Activated CD4-positive, alpha-beta T cell treated with anti-CD3 and anti-CD28 coated beads, Interleukin-2, amount 10 ng/mL, durations not matched to agents 7 days and 5 days (primary cell): ENCODE measurements at regions not wholly inside any gene's neighbourhood (a gene's known extent, or its start where the extent isn't known, plus 50 kb on each side); places are given as distances from the start of the nearest gene placed in this dataset.
A peak's percentile ranks its signal among the peaks of the same experiment; 100 is the strongest.

ENCODE experiments used
- CTCF ChIA-PET: fragments of 350-600 bp; sonication (Branson Sonifier 250); formaldehyde crosslinking; loops from one replicate; lab custom pipeline; 2021; ENCODE audit warnings: antibody characterized with exemption; lab: Charles Lee
- POLR2A ChIA-PET: fragments of 350-600 bp; sonication (Branson Sonifier 250); formaldehyde crosslinking; loops from one replicate; lab custom pipeline; 2021; ENCODE audit warnings: antibody characterized with exemption; lab: Charles Lee
- DNase-seq: peaks from one replicate; pipeline ENCODE4 v3.0.0-alpha.2; 2020
- H3K27ac Mint-ChIP-seq: one replicate; pipeline ENCODE4 v1.8.0; 2021; ENCODE audit warnings: mild to moderate bottlenecking, moderate library complexity, mixed read lengths
- H3K27me3 Mint-ChIP-seq: one replicate; pipeline ENCODE4 v1.8.0; 2021; ENCODE audit warnings: mixed read lengths
- H3K36me3 Mint-ChIP-seq: one replicate; pipeline ENCODE4 v1.8.0; 2021; ENCODE audit warnings: low read depth, mixed read lengths
- H3K4me1 Mint-ChIP-seq: one replicate; pipeline ENCODE4 v1.8.0; 2021; ENCODE audit warnings: mixed read lengths
- H3K4me3 Mint-ChIP-seq: one replicate; pipeline ENCODE4 v1.8.0; 2021; ENCODE audit warnings: mild to moderate bottlenecking, moderate library complexity, mixed read lengths
- H3K9me3 Mint-ChIP-seq: one replicate; pipeline ENCODE4 v1.8.0; 2021; ENCODE audit warnings: mixed read lengths

DNA sequence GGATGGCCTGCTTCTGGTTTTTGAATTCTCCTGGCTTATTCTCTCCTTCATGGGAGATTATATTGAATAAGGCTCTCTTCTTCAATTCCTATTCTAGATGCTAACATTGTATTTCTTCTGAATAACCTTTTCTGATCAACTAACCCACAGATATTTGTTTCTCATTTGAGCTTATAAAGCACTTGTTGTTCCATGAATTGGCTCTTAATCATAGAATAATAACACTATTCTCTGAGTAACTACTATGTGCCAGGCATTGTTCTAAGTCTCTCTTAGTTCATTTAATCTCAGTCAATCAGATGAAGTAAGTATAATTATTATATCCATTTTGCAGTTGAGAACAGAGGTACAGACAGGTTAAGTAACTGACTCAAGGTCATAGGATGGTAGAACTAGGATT is 136.3 kb upstream of the MLIP start:
- no peaks in the 10 kb centered on the region for H3K9me3 Mint-ChIP-seq
- H3K4me3 Mint-ChIP-seq = no peak overlapping the region
- no peaks in the 10 kb centered on the region for H3K36me3 Mint-ChIP-seq
- no peak overlapping the region for H3K27ac Mint-ChIP-seq
- CTCF ChIA-PET = no interaction called here
- no peak for DNase-seq
- H3K4me1 Mint-ChIP-seq = no peaks in the 10 kb centered on the region
- no peaks in the 10 kb centered on the region for H3K27me3 Mint-ChIP-seq
- POLR2A ChIA-PET = no interaction called here

DNA sequence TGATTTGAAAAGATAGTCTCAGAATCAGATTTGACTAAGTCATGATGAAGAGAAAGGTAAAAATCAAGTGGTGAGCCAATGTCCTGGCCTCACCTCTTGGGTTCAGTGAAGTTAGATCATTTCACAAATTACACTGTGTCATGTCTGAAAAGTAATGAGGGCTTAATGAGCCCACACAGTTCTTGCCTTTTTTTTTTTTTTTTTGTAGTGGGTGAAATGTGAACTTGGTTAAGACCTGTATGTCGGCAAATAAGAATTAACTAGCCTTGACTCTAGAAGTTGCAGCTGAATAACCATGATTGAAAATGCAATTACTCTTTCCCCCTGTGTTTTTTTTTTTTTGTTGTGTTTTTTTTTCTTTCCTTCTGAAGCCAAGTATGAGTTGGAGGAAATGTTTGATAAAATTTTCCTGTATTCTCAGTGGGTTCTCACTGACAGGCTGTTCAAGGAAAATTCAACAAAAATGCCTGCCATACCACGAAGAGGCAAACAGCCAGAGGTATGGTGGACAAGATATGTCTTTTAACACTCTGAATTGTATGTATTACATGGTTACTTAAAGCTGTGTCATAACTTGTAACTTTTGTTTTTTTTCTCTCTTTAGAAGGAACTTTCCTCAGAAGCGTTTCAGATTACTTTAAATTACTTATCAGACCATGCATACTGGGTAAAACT is 135.2 kb upstream of the MLIP start:
- Mint-ChIP-seq H3K4me1 (no peaks in the 10 kb centered on the region), H3K9me3 (no peaks in the 10 kb centered on the region), H3K36me3 (no peaks in the 10 kb centered on the region), H3K27me3 (no peaks in the 10 kb centered on the region), H3K27ac (no peak overlapping the region), H3K4me3 (no peak overlapping the region)
- POLR2A ChIA-PET = no interaction called here
- CTCF ChIA-PET = no interaction called here
- DNase-seq = no peak

DNA sequence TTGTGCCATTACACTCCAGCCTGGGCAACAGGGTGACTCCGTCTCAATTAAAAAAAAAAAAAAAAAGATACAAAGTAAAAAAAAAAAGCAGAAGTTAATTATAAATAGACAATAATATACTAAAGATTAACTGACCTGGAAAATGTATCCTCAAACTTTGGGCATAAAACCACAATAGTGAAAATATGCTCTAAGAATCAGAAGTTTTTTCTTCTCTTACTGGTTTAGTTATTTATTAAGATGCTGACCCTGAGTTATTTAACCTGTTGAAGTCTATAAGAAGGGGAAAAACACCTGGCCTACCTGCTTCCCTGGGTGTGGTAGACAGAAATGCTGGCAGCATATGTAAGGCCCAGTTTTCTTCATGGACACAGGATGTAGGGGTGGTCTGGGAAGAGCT is 133.7 kb upstream of the MLIP start:
- no peak for DNase-seq
- H3K27me3 Mint-ChIP-seq = no peaks in the 10 kb centered on the region
- H3K4me3 Mint-ChIP-seq = no peak overlapping the region
- ChIA-PET POLR2A (no interaction called here), CTCF (no interaction called here)
- H3K4me1 Mint-ChIP-seq = no peaks in the 10 kb centered on the region
- no peak overlapping the region for H3K27ac Mint-ChIP-seq
- no peaks in the 10 kb centered on the region for H3K36me3 Mint-ChIP-seq
- H3K9me3 Mint-ChIP-seq = no peaks in the 10 kb centered on the region

DNA sequence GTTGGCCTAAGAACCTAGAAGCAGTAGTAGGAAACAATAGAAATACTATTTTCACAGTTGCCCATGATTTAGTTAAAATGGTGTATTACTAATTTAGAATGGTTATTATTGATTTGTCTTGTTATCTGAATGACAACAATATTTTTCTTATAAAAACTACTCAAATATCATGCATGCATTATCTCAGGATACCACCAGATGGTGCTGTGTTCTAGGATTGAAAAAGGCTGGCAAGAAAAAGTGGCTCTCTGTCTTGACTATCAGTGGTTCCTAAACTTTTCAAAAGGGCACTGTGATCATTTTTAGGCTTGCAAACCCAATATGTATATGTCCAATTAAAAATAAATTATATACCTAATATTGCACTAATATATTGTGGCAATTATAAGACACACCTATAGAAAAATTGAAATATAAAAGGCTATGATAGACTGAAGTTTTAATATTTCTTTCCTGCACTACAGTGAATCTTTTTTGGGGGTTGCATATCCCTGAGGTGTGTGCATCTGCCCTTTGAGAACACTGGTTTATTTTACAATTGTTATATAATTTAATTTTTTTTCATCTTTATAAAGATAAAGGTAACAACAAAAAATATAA is 131.7 kb upstream of the MLIP start:
- peak; percentile 29 for DNase-seq
- H3K36me3 Mint-ChIP-seq = no peaks in the 10 kb centered on the region
- H3K4me1 Mint-ChIP-seq = no peaks in the 10 kb centered on the region

DNA sequence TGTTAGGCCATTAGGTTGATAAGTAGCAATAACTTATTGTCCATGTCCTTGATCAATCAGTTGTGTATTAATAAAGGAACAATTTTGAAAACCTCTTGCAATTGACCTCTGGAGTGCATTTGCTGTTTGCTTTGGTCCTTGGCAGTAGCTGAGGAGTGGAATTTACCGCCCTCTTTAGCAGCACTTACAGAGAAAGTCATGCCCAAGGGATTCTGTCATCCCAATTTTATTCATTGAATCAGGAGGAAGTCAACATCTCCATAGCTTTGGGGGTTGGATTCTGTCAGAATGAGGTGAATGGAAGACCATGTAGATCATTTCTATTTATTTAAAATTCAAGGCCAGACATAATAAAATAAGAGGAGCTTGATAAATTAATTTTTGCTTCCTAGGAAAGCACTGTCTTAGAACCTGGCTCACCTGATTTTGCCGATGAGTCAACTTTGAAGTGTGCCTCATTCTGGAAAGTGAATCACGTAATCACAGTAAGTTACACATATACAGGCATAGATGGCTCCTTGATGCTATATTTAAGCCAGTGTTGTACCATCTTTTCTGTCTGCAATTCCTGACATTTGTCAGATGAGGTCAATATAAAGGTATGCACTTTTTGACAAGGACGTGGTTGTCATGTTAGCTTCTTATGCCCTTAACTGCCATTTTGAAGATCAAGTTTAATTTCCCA is 128.7 kb upstream of the MLIP start:
- H3K36me3 Mint-ChIP-seq = no peaks in the 10 kb centered on the region
- DNase-seq = no peak
- no peaks in the 10 kb centered on the region for H3K4me1 Mint-ChIP-seq
- POLR2A ChIA-PET = no interaction called here
- H3K27me3 Mint-ChIP-seq = no peaks in the 10 kb centered on the region
- H3K27ac Mint-ChIP-seq = no peak overlapping the region
- no peaks in the 10 kb centered on the region for H3K9me3 Mint-ChIP-seq
- CTCF ChIA-PET = no interaction called here
- H3K4me3 Mint-ChIP-seq = no peak overlapping the region

More for the DNA sequence above, 131.7 kb upstream of the MLIP start:
- Mint-ChIP-seq H3K27ac (no peak overlapping the region), H3K9me3 (no peaks in the 10 kb centered on the region), H3K4me3 (no peak overlapping the region), H3K27me3 (no peaks in the 10 kb centered on the region)
- ChIA-PET POLR2A (no interaction called here), CTCF (no interaction called here)

DNA sequence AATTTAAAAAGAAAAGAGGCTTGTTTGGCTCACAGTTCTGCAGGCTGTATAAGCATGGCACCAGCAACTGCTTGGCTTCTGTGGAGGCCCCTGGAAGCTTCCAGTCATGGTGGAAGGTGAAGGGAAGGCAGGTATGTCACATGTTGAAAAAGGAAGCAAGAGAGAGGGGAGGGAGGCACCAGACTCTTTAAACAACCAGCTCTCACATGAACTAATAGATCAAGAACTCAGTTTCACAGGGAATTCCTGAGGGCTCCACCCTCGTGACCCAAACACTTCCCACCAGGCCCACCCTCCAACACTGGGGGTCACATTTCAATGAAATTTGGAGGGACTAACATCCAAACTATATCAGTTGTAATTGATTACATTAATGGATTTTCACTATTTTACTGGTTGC is 127.9 kb upstream of the MLIP start:
- Mint-ChIP-seq H3K4me3 (no peak overlapping the region), H3K27ac (no peak overlapping the region), H3K9me3 (no peaks in the 10 kb centered on the region), H3K36me3 (no peaks in the 10 kb centered on the region), H3K4me1 (no peaks in the 10 kb centered on the region), H3K27me3 (no peaks in the 10 kb centered on the region)
- ChIA-PET POLR2A (no interaction called here), CTCF (no interaction called here)
- no peak for DNase-seq

DNA sequence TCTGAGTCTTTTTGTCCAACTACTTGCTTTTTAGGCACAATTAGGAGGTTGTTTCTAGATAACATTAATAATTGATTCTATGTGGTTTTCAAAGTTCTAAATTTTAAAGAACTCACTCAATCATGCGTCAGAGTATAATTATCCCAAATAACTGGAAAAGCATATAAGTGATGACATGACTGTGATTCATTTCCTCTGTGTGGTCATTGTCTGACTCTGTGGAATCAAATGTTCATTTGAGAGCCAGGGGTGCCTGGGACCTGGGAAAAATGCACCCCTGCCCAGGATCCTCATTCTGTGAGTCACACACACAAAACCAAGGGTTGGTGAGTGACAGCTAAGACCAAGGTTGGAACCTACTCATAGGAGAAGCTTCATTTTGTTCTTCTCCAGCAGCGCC is 127.1 kb upstream of the MLIP start:
- ChIA-PET POLR2A (no interaction called here), CTCF (no interaction called here)
- no peak overlapping the region for H3K27ac Mint-ChIP-seq
- no peak for DNase-seq
- H3K4me3 Mint-ChIP-seq = no peak overlapping the region
- H3K36me3 Mint-ChIP-seq = no peaks in the 10 kb centered on the region
- no peaks in the 10 kb centered on the region for H3K27me3 Mint-ChIP-seq
- no peaks in the 10 kb centered on the region for H3K4me1 Mint-ChIP-seq
- H3K9me3 Mint-ChIP-seq = no peaks in the 10 kb centered on the region

DNA sequence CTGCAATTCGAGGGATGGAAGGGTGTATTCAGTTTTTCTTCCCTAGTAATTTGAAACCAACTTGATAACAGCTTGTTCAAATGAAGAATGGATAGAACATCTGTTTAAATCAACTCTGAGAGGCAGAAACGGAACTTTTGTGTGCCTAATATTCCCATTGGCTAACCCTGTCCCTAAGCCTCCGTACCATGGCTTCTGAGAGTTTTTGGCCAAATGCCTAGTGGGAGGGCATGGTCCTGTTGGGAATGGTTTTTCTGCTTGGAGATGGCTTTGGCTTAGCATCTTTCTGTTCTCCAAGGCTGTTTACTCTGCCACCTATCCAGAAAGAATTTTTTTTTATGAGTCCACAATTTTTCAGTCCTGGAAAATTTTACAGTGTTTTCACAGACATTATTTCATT is 126.7 kb upstream of the MLIP start:
- no peaks in the 10 kb centered on the region for H3K27me3 Mint-ChIP-seq
- ChIA-PET POLR2A (no interaction called here), CTCF (no interaction called here)

DNA sequence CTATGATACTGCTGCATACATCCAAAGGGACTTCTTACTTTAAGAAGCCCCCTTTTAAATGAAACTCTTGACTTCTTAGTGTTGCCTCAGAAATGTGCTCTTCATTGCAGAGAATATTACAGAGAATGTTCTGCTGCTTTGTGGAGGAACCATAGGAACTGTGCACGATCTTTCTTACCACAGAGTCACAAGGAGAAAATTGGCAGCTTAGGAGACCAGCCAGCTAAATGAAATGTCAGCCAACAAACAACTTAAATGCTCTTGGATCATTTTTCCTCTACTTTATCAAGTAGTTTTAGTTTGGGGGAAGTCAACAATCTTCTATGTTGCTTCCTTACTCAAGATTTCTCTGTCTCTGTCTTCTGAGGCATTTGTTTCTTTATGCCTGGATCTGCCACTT is 125.9 kb upstream of the MLIP start:
- DNase-seq = no peak
- H3K4me1 Mint-ChIP-seq = no peaks in the 10 kb centered on the region
- ChIA-PET POLR2A (no interaction called here), CTCF (no interaction called here)
- peaks cover under 1% of the 10 kb centered on the region for H3K27me3 Mint-ChIP-seq
- no peak overlapping the region for H3K4me3 Mint-ChIP-seq
- no peaks in the 10 kb centered on the region for H3K36me3 Mint-ChIP-seq
- no peaks in the 10 kb centered on the region for H3K9me3 Mint-ChIP-seq
- no peak overlapping the region for H3K27ac Mint-ChIP-seq

More for the DNA sequence above, 126.7 kb upstream of the MLIP start:
- Mint-ChIP-seq H3K4me1 (no peaks in the 10 kb centered on the region), H3K4me3 (no peak overlapping the region), H3K27ac (no peak overlapping the region), H3K36me3 (no peaks in the 10 kb centered on the region), H3K9me3 (no peaks in the 10 kb centered on the region)
- no peak for DNase-seq

DNA sequence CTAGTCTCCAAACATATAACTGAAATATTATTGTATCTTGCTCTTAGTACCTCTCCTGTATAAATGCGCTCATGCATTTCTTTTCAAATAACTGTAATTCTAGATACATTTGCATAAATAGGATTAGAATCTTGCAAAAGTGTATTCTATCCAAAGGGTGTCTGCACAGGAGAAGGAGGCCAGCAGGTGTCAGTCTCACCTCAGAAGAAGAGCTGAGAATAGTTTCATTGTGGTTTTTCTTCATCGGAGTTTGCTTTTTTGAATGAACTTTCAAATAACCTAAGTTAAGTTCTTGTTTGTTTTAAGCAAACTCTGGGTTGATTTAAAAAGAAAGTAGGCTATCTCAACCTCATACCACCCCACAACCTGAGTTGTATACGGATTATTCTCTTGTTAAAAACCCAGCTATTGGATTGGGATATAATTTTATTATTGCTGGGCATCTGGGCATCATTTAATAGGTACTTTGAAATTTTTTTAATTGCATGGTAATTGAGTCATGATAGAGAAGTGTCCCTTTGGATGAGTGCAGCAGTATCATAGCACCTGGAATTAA is 125.0 kb upstream of the MLIP start:
- POLR2A ChIA-PET = no interaction called here
- Mint-ChIP-seq H3K27me3 (peaks cover 2% of the 10 kb centered on the region), H3K9me3 (no peaks in the 10 kb centered on the region), H3K4me3 (no peak overlapping the region), H3K36me3 (no peaks in the 10 kb centered on the region), H3K4me1 (no peaks in the 10 kb centered on the region), H3K27ac (no peak overlapping the region)
- CTCF ChIA-PET = interaction anchor here (0.6 to 1.9 kb wide), 2 partner anchors 10 to 15 kb away, joined by 3 to 7 read pairs; no protein-coding TSS in a partner anchor
- DNase-seq = peak; percentile 7

DNA sequence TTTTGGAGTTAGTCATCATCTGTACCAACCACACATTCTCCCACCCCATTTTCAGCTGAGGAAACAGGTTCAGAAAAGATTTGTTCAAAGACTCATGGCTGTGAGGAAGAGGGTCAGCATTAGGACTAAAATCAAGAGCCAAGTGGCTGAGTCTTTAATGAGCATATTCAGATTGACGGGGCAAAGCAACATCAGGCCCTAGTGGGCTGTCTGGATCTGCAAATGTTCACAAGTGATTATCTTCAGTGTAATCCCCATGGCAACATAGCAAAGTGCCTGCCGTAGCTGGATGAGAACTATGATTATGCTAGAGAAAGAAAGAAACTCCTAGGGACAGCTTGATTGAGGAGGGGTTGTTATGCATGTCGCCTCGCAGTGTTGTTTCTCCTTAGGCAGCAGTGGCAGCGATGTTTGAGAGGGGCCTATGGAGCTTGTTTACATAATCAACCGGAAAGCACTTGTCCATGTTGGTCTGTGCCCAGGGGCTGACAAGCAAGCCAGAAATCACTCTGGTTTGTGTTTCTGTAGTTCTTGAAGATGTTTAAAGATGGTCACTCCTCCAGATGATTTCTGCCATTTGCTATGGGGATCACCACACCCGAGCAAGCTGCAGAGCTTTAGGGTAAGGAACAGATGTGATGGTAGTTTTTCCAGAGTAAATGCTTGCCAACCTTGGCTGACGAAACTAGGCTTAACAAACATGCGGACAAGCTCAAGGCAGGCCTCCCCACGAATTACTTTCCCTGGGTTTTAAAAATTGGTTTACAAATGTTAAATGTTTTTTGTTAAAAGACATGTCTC is 124.3 kb upstream of the MLIP start:
- peaks cover 2% of the 10 kb centered on the region for H3K27me3 Mint-ChIP-seq
- H3K9me3 Mint-ChIP-seq = no peaks in the 10 kb centered on the region
- ChIA-PET CTCF (interaction anchor here (0.6 to 1.9 kb wide), 2 partner anchors 9 to 15 kb away, joined by 3 to 7 read pairs; no protein-coding TSS in a partner anchor), POLR2A (no interaction called here)
- H3K4me1 Mint-ChIP-seq = no peaks in the 10 kb centered on the region
- DNase-seq = no peak
- H3K27ac Mint-ChIP-seq = no peak overlapping the region
- H3K4me3 Mint-ChIP-seq = no peak overlapping the region
- H3K36me3 Mint-ChIP-seq = no peaks in the 10 kb centered on the region

DNA sequence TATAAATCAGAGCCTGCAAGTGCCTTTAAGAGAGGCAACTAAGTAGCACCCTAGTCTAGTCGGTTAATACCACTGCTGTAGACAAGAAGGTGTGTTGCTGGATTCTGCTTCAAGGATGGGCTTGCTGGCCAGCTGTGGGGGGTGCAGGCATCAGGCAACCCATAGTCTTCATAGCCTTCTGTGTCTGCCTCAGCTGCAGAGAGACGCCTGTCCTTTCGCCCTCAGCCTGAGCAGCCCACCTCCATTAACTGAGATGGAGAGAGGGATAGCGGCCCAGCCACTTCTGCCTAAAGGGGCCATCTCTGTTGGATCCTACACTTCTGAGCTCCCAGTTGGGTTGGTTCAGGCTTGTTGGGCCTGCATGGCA is 123.7 kb upstream of the MLIP start:
- POLR2A ChIA-PET = no interaction called here
- CTCF ChIA-PET = interaction anchor here (1.9 kb wide), 1 partner anchor 9 kb away, joined by 7 read pairs; no protein-coding TSS in a partner anchor
- no peaks in the 10 kb centered on the region for H3K36me3 Mint-ChIP-seq

DNA sequence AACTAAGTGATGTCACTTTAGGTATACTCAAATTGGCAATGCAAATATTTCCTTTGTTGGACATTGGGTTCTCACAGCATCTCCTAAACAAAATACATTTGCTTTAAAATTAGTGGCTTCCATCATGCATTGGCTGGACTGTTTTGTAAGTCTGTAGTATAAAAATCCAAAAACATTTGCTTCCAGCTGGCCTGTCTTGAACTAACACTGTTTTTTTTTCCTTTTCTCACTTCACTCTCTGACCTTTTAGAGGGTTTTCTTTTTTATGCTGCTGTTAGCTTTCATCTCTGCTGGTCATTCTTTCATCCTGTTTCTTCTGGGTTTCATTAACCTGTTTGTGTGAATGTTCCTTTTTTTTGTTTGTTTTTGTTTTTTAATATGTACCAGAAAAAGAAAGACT is 121.7 kb upstream of the MLIP start:
- no peaks in the 10 kb centered on the region for H3K4me1 Mint-ChIP-seq
- H3K27me3 Mint-ChIP-seq = peaks cover 2% of the 10 kb centered on the region
- ChIA-PET POLR2A (no interaction called here), CTCF (no interaction called here)
- H3K4me3 Mint-ChIP-seq = no peak overlapping the region
- no peak for DNase-seq
- no peaks in the 10 kb centered on the region for H3K36me3 Mint-ChIP-seq
- H3K9me3 Mint-ChIP-seq = no peaks in the 10 kb centered on the region
- H3K27ac Mint-ChIP-seq = no peak overlapping the region

More for the DNA sequence above, 123.7 kb upstream of the MLIP start:
- peaks cover 2% of the 10 kb centered on the region for H3K27me3 Mint-ChIP-seq
- H3K9me3 Mint-ChIP-seq = no peaks in the 10 kb centered on the region
- no peak for DNase-seq
- H3K4me1 Mint-ChIP-seq = no peaks in the 10 kb centered on the region
- H3K4me3 Mint-ChIP-seq = no peak overlapping the region
- no peak overlapping the region for H3K27ac Mint-ChIP-seq
